Trophoblast cell (in vitro differentiated cells and primary cell): ENCODE measurements at regions not wholly inside any gene's neighbourhood (a gene's known extent, or its start where the extent isn't known, plus 50 kb on each side); places are given as distances from the start of the nearest gene placed in this dataset.

ENCODE experiments used
- DNase-seq, 2 donors: peaks; one replicate each; pipeline ENCODE4 v3.0.0-alpha.2; 2016
- H2AFZ ChIP-seq: 2 replicates; pipeline ENCODE4 v1.6.1; 2013; ENCODE audit warnings: low read length, moderate library complexity, mild to moderate bottlenecking; ENCODE audit not compliant: insufficient read depth, poor library complexity
- H2AK5ac ChIP-seq: 2 replicates; pipeline ENCODE4 v1.6.1; 2013; ENCODE audit warnings: mild to moderate bottlenecking, low read length
- H2BK120ac ChIP-seq: 2 replicates; pipeline ENCODE4 v1.6.1; 2013; ENCODE audit warnings: low read length, mild to moderate bottlenecking, moderate library complexity; ENCODE audit not compliant: insufficient read depth, poor library complexity
- H2BK12ac ChIP-seq: 2 replicates; pipeline ENCODE4 v1.6.1; 2013; ENCODE audit warnings: mild to moderate bottlenecking, low read length, moderate library complexity
- H2BK5ac ChIP-seq: 2 replicates; pipeline ENCODE4 v1.6.1; 2013; ENCODE audit warnings: low read length, low read depth, moderate library complexity, mild to moderate bottlenecking; ENCODE audit not compliant: poor library complexity
- H3K14ac ChIP-seq: 2 replicates; pipeline ENCODE4 v1.6.1; 2013; ENCODE audit warnings: mild to moderate bottlenecking, low read length
- H3K18ac ChIP-seq: 2 replicates; pipeline ENCODE4 v1.6.1; 2013; ENCODE audit warnings: mild to moderate bottlenecking, low read length
- H3K23ac ChIP-seq: 2 replicates; pipeline ENCODE4 v1.6.1; 2013; ENCODE audit warnings: low read length
- H3K27ac ChIP-seq: 2 replicates; pipeline ENCODE4 v1.5.1; 2013; ENCODE audit warnings: low read depth, mild to moderate bottlenecking, inconsistent platforms, low read length, moderate library complexity
- H3K27me3 ChIP-seq: 2 replicates; pipeline ENCODE4 v1.6.1; 2013; ENCODE audit warnings: inconsistent platforms, mild to moderate bottlenecking, low read length, moderate library complexity; ENCODE audit not compliant: insufficient read depth
- H3K36me3 ChIP-seq, 2 experiments: 1 replicate in 1 of 2; 2 replicates in 1 of 2; pipeline ENCODE4 v1.6.1; 2013; ENCODE audit warnings: low read length in 2 of 2, mild to moderate bottlenecking in 2 of 2, moderate library complexity in 1 of 2; ENCODE audit not compliant: insufficient read depth in 2 of 2, control insufficient read depth in 1 of 2
- H3K4ac ChIP-seq: 2 replicates; pipeline ENCODE4 v1.6.1; 2013; ENCODE audit warnings: low read depth, mild to moderate bottlenecking, low read length, moderate library complexity
- H3K4me1 ChIP-seq, 2 experiments: 1 replicate in 1 of 2; 2 replicates in 1 of 2; pipeline ENCODE4 v1.6.1; 2013; ENCODE audit warnings: low read length in 2 of 2, mild to moderate bottlenecking in 2 of 2, moderate library complexity in 1 of 2; ENCODE audit not compliant: insufficient read depth in 2 of 2, control insufficient read depth in 1 of 2
- H3K4me2 ChIP-seq: 2 replicates; pipeline ENCODE4 v1.6.1; 2013; ENCODE audit warnings: inconsistent platforms, mild to moderate bottlenecking, low read length, moderate library complexity
- H3K4me3 ChIP-seq: 2 replicates; pipeline ENCODE4 v1.5.1; 2013; ENCODE audit warnings: mild to moderate bottlenecking, low read depth, low read length, inconsistent platforms
- H3K79me1 ChIP-seq: one replicate; pipeline ENCODE4 v1.6.1; 2013; ENCODE audit warnings: low read length
- H3K79me2 ChIP-seq: 2 replicates; pipeline ENCODE4 v1.6.1; 2013; ENCODE audit warnings: low read length, mild to moderate bottlenecking; ENCODE audit not compliant: control insufficient read depth, insufficient read depth, poor library complexity
- H3K9ac ChIP-seq: 2 replicates; pipeline ENCODE4 v1.6.1; 2013; ENCODE audit warnings: mild to moderate bottlenecking, low read length
- H3K9me3 ChIP-seq: 2 replicates; pipeline ENCODE4 v1.6.1; 2013; ENCODE audit warnings: low read depth, mild to moderate bottlenecking, control low read depth, inconsistent platforms, low read length; ENCODE audit not compliant: insufficient read depth
- H4K12ac ChIP-seq: 2 replicates; pipeline ENCODE4 v1.6.1; 2013; ENCODE audit warnings: low read depth, mild to moderate bottlenecking, low read length, moderate library complexity
- H4K8ac ChIP-seq: 2 replicates; pipeline ENCODE4 v1.6.1; 2013; ENCODE audit warnings: low read depth, mild to moderate bottlenecking, low read length, moderate library complexity
- H4K91ac ChIP-seq: one replicate; pipeline ENCODE4 v1.6.1; 2013; ENCODE audit warnings: low read depth, mild to moderate bottlenecking, low read length, moderate library complexity
- WGBS: extraction: QIAGEN DNeasy Blood & Tissue Kit; methylation state at CpG from one replicate; pipeline ENCODE4 v1.1.7; 2013; ENCODE audit warnings: missing lambda C conversion rate; ENCODE audit not compliant: insufficient read length, insufficient coverage; ENCODE audit errors: extremely low coverage; 5-methylcytosine and 5-hydroxymethylcytosine counted together

- Histone ChIP-seq H4K12ac (no peak overlapping the region), H3K9me3 (peaks cover 6% of the 10 kb centered on the region), H2AFZ (no peak overlapping the region), H3K79me2 (no peaks in the 10 kb centered on the region), H3K27me3 (no peaks in the 10 kb centered on the region), H2BK12ac (no peak overlapping the region), H3K18ac (no peak overlapping the region), H3K27ac (no peak overlapping the region), H2AK5ac (no peak overlapping the region), H3K36me3 (no peaks in the 10 kb centered on the region), H3K4me2 (no peak overlapping the region), H3K79me1 (no peaks in the 10 kb centered on the region), H3K23ac (no peak overlapping the region), H3K4ac (no peak overlapping the region), H4K8ac (no peak overlapping the region), H3K4me1 (no peaks in the 10 kb centered on the region), H3K14ac (no peak overlapping the region), H2BK120ac (no peak overlapping the region), H4K91ac (no peak overlapping the region), H3K4me3 (no peak overlapping the region), H2BK5ac (no peak overlapping the region), H3K9ac (no peak overlapping the region)
- peak; percentile 52 to 57 for DNase-seq
- no CpG with 5 or more reads among the region's 3 CpGs for whole genome bisulfite sequencing
Measured at GRCh38 chr6:12354499-12354898, 64.3 kb downstream of the EDN1 start.

- no peak overlapping the region for H3K4ac ChIP-seq
- no peak overlapping the region for H3K27ac ChIP-seq
- no peak overlapping the region for H3K4me3 ChIP-seq
- H3K9ac ChIP-seq: no peak overlapping the region
- H4K8ac ChIP-seq: no peak overlapping the region
- peak; percentile 89 to 94 for DNase-seq
- no peak overlapping the region for H3K23ac ChIP-seq
- H3K79me2 ChIP-seq: no peaks in the 10 kb centered on the region
- H2AK5ac ChIP-seq: no peak overlapping the region
- no peaks in the 10 kb centered on the region for H3K4me1 ChIP-seq
- H4K12ac ChIP-seq: no peak overlapping the region
- H3K9me3 ChIP-seq: peaks cover 6% of the 10 kb centered on the region
- H3K18ac ChIP-seq: no peak overlapping the region
- H3K79me1 ChIP-seq: no peaks in the 10 kb centered on the region
- no peaks in the 10 kb centered on the region for H3K36me3 ChIP-seq
- no peak overlapping the region for H3K14ac ChIP-seq
- no peaks in the 10 kb centered on the region for H3K27me3 ChIP-seq
- H2BK5ac ChIP-seq: no peak overlapping the region
- no peak overlapping the region for H2BK120ac ChIP-seq
- WGBS: no CpG with 5 or more reads among the region's 3 CpGs
- H2AFZ ChIP-seq: no peak overlapping the region
- no peak overlapping the region for H4K91ac ChIP-seq
- no peak overlapping the region for H2BK12ac ChIP-seq
- H3K4me2 ChIP-seq: no peak overlapping the region
Measured at GRCh38 chr6:12355354-12355753, 65.2 kb downstream of the EDN1 start.

GRCh38 chr6:12356431-12356830 lies 66.3 kb downstream of the EDN1 start:
- Histone ChIP-seq H3K79me2 (no peaks in the 10 kb centered on the region), H3K23ac (no peak overlapping the region), H3K27ac (no peak overlapping the region), H3K9ac (no peak overlapping the region), H2BK5ac (no peak overlapping the region), H4K12ac (no peak overlapping the region), H4K8ac (no peak overlapping the region), H3K36me3 (no peaks in the 10 kb centered on the region), H2AK5ac (no peak overlapping the region), H2AFZ (no peak overlapping the region), H3K79me1 (no peaks in the 10 kb centered on the region), H3K4me1 (no peaks in the 10 kb centered on the region), H3K4me3 (no peak overlapping the region), H3K18ac (no peak overlapping the region), H3K9me3 (peaks cover 2% of the 10 kb centered on the region), H4K91ac (no peak overlapping the region), H3K4me2 (no peak overlapping the region), H3K27me3 (no peaks in the 10 kb centered on the region), H2BK12ac (no peak overlapping the region), H3K4ac (no peak overlapping the region), H3K14ac (no peak overlapping the region), H2BK120ac (no peak overlapping the region)
- peak in 1 of 2 donors; percentile 35 for DNase-seq
- no CpG with 5 or more reads among the region's 3 CpGs for WGBS

- H3K4me2 ChIP-seq: no peak overlapping the region
- no peaks in the 10 kb centered on the region for H3K27me3 ChIP-seq
- H4K12ac ChIP-seq: no peak overlapping the region
- H4K8ac ChIP-seq: no peak overlapping the region
- no peak overlapping the region for H3K18ac ChIP-seq
- no peaks in the 10 kb centered on the region for H3K79me1 ChIP-seq
- H3K27ac ChIP-seq: no peak overlapping the region
- no peak overlapping the region for H2AFZ ChIP-seq
- H2AK5ac ChIP-seq: no peak overlapping the region
- no peaks in the 10 kb centered on the region for H3K36me3 ChIP-seq
- no peak overlapping the region for H2BK5ac ChIP-seq
- peak; percentile 27 to 53 for DNase-seq
- no peaks in the 10 kb centered on the region for H3K9me3 ChIP-seq
- no CpG with 5 or more reads among the region's 11 CpGs for WGBS
- no peaks in the 10 kb centered on the region for H3K79me2 ChIP-seq
- H3K4me3 ChIP-seq: no peak overlapping the region
- H3K9ac ChIP-seq: no peak overlapping the region
- no peak overlapping the region for H3K4ac ChIP-seq
- H3K4me1 ChIP-seq: no peaks in the 10 kb centered on the region
- no peak overlapping the region for H2BK120ac ChIP-seq
- no peak overlapping the region for H4K91ac ChIP-seq
- H3K14ac ChIP-seq: no peak overlapping the region
- no peak overlapping the region for H3K23ac ChIP-seq
- H2BK12ac ChIP-seq: no peak overlapping the region
Measured at GRCh38 chr6:12356983-12357972, 67.1 kb downstream of the EDN1 start.
